WI38 (cell line): ENCODE measurements at regions not wholly inside any gene's neighbourhood (a gene's known extent, or its start where the extent isn't known, plus 50 kb on each side); places are given as distances from the start of the nearest gene placed in this dataset.

Experiments used
- H3K4me3 ChIP-seq: 2 replicates; pipeline ENCODE4 v1.5.1; 2011; ENCODE audit warnings: low read depth, mild to moderate bottlenecking, control low read depth, low read length
- TF ChIP-seq, protein P1 (sequence below): IDR thresholded peaks from 2 replicates; pipeline ENCODE4 v1.5.1; 2012; ENCODE audit warnings: low read depth, mild to moderate bottlenecking, control low read depth, low read length

DNA sequence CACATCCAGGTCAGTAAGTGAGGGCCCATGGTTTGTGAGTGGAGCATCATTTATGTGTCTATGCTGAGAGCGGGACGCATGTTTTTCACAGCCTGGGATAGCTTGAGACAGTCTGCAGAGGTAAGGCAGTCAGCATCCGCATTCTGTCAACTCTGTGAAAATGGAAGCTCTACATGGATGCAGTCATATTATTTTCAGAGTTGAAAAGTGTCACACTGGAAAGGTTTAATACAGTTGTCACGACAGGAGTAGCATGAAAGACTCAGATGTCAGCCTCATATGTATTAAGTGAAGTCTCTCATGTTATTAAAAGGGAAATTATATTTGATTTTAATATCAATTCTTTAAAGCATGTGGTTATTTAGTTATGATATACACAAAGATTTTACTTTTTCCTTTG lies 436.9 kb upstream of the GYPC start:
- TF ChIP-seq, protein P1, sequence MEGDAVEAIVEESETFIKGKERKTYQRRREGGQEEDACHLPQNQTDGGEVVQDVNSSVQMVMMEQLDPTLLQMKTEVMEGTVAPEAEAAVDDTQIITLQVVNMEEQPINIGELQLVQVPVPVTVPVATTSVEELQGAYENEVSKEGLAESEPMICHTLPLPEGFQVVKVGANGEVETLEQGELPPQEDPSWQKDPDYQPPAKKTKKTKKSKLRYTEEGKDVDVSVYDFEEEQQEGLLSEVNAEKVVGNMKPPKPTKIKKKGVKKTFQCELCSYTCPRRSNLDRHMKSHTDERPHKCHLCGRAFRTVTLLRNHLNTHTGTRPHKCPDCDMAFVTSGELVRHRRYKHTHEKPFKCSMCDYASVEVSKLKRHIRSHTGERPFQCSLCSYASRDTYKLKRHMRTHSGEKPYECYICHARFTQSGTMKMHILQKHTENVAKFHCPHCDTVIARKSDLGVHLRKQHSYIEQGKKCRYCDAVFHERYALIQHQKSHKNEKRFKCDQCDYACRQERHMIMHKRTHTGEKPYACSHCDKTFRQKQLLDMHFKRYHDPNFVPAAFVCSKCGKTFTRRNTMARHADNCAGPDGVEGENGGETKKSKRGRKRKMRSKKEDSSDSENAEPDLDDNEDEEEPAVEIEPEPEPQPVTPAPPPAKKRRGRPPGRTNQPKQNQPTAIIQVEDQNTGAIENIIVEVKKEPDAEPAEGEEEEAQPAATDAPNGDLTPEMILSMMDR: no peak
- H3K4me3 ChIP-seq: no peak overlapping the region

DNA sequence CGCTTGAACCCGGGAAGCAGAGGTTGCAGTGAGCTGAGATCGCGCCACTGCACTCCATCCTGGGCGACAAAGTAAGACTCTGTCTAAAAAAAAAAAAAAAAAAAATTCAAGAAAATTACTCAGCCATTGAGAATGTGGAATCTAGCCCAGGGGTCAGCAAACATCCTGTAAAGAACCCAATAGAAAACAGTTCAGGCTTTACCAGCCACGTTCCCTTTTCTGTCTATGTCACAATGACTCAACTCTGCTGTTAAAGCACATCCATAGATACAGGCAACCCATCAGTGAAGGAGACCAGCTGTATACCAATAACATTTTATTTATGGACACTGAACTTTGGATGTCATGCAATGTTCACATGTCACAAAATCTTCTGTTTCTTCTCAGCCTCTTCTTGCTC lies 435.6 kb upstream of the GYPC start:
- TF ChIP-seq, protein P1: no peak
- H3K4me3 ChIP-seq: no peak overlapping the region

DNA sequence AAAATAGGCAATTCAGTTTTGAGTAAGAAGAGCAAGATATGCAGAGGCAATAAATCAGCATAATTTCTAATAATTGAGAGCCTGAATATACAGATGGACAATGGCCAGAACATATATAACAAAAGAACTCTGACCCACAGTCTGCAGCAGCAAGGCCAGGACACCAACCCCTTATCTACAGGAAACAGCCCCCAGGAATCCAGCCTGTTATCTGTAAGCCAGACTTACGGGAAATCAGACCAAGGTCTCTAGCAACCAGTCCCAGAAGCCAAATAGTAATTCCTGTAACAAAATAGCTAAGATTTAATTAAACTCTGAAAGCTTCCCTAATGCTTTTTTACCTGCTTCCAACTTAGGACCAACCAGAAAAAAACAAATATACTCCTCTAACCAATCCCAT lies 434.5 kb upstream of the GYPC start:
- TF ChIP-seq, protein P1: no peak
- H3K4me3 ChIP-seq: no peak overlapping the region

DNA sequence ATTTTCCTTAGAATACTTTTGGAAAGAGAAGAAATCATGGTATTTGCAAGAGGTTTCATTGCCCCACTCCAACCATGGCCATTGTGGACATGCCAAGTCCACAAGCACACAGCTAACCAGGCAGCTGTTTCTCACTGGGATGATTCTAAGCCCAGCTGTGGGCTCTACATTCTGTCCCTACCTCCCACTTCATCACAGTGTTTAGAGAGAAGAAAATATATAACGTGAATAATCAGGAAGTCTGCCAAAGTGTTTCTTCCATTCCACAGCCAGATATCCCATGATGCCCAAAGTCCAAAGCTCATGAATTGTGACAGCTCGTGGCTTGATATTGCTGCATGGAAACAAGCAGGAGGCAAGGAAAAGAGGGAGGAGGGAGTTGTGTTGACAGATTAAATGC lies 433.7 kb upstream of the GYPC start:
- TF ChIP-seq, protein P1: no peak
- H3K4me3 ChIP-seq: no peak overlapping the region

- H3K4me3 ChIP-seq: no peak overlapping the region
- TF ChIP-seq, protein P1: no peak
Measured at GRCh38 chr2:126224776-126225175, 431.2 kb upstream of the GYPC start.

GRCh38 chr2:126227250-126227649 lies 428.7 kb upstream of the GYPC start:
- no peak overlapping the region for H3K4me3 ChIP-seq

GRCh38 chr2:126228531-126228930 lies 427.4 kb upstream of the GYPC start:
- H3K4me3 ChIP-seq: no peak overlapping the region
- TF ChIP-seq, protein P1: no peak

More at GRCh38 chr2:126227250-126227649, 428.7 kb upstream of the GYPC start:
- TF ChIP-seq, protein P1: no peak
